ENCODE measurements at regions not wholly inside any gene's neighbourhood (a gene's known extent, or its start where the extent isn't known, plus 50 kb on each side); places are given as distances from the start of the nearest gene placed in this dataset.
A peak's percentile ranks its signal among the peaks of the same experiment; 100 is the strongest.

- DNase-seq (ENCODE audit: low spot score): no peak
Observed at GRCh38 chr1:220410611-220411010, 117.3 kb upstream of the MARK1 start.

GRCh38 chr1:220409771-220410595 lies 118.0 kb upstream of the MARK1 start:
- DNase-seq (ENCODE audit: low spot score): no peak

- DNase-seq (ENCODE audit: low spot score): no peak
Observed at GRCh38 chr1:220407191-220407590, 120.7 kb upstream of the MARK1 start.

- DNase-seq (ENCODE audit: low spot score): no peak
Observed at GRCh38 chr1:220398238-220398637, 126.0 kb upstream of the RAB3GAP2 start.

- no peak for DNase-seq (ENCODE audit: low spot score)
Observed at GRCh38 chr1:220391491-220391890, 119.2 kb upstream of the RAB3GAP2 start.

- DNase-seq (ENCODE audit: low spot score): no peak
Observed at GRCh38 chr1:220389634-220390033, 117.4 kb upstream of the RAB3GAP2 start.

GRCh38 chr1:220386494-220387195 lies 114.4 kb upstream of the RAB3GAP2 start:
- DNase-seq (ENCODE audit: low spot score): no peak

- no peak for DNase-seq (ENCODE audit: low spot score)
Observed at GRCh38 chr1:220385158-220385557, 112.9 kb upstream of the RAB3GAP2 start.

GRCh38 chr1:220382994-220383393 lies 110.7 kb upstream of the RAB3GAP2 start:
- no peak for DNase-seq (ENCODE audit: low spot score)

- no peak for DNase-seq (ENCODE audit: low spot score)
Observed at GRCh38 chr1:220380885-220381284, 108.6 kb upstream of the RAB3GAP2 start.

- no peak for DNase-seq (ENCODE audit: low spot score)
Observed at GRCh38 chr1:220378571-220379302, 106.5 kb upstream of the RAB3GAP2 start.

GRCh38 chr1:220375715-220376114 lies 103.5 kb upstream of the RAB3GAP2 start:
- DNase-seq (ENCODE audit: low spot score): no peak

GRCh38 chr1:220374449-220374848 lies 102.2 kb upstream of the RAB3GAP2 start:
- no peak for DNase-seq (ENCODE audit: low spot score)

GRCh38 chr1:220372451-220372850 lies 100.2 kb upstream of the RAB3GAP2 start:
- no peak for DNase-seq (ENCODE audit: low spot score)

- DNase-seq (ENCODE audit: low spot score): no peak
Observed at GRCh38 chr1:220371324-220371723, 99.1 kb upstream of the RAB3GAP2 start.

- no peak for DNase-seq (ENCODE audit: low spot score)
Observed at GRCh38 chr1:220370041-220370700, 97.9 kb upstream of the RAB3GAP2 start.

- DNase-seq (ENCODE audit: low spot score): no peak
Observed at GRCh38 chr1:220369511-220369910, 97.3 kb upstream of the RAB3GAP2 start.

GRCh38 chr1:220368352-220369265 lies 96.4 kb upstream of the RAB3GAP2 start:
- no peak for DNase-seq (ENCODE audit: low spot score)

- DNase-seq (ENCODE audit: low spot score): no peak
Observed at GRCh38 chr1:220367833-220368232, 95.6 kb upstream of the RAB3GAP2 start.

- DNase-seq (ENCODE audit: low spot score): no peak
Observed at GRCh38 chr1:220366269-220366668, 94.0 kb upstream of the RAB3GAP2 start.

- DNase-seq (ENCODE audit: low spot score): peak; percentile 10
Observed at GRCh38 chr1:220363196-220363837, 91.1 kb upstream of the RAB3GAP2 start.

All from Ammon's horn (tissue), 1 donor.